ENCODE measurements at regions not wholly inside any gene's neighbourhood (a gene's known extent, or its start where the extent isn't known, plus 50 kb on each side); places are given as distances from the start of the nearest gene placed in this dataset.

- no peaks in the 10 kb centered on the region for H3K36me3 ChIP-seq (replicated peaks; ENCODE audit: insufficient read depth, low read length)
- TF ChIP-seq EZH2 (optimal IDR thresholded peaks at IDR 0.05; ENCODE audit: low read depth, low read length) (no peak), EZH2phosphoT487 (IDR thresholded peaks at IDR 0.05; ENCODE audit: low read length) (no peak), CTCF (IDR thresholded peaks at IDR 0.05; ENCODE audit: low read length) (no peak)
- H3K4me2 ChIP-seq (ENCODE audit: low read depth, low read length), result no peak overlapping the region
- no peaks in the 10 kb centered on the region for H3F3A ChIP-seq (ENCODE audit: insufficient read depth, low read length)
- DNase-seq, result no peak
- H3K9me2 ChIP-seq (replicated peaks; ENCODE audit: insufficient read depth, low read length), result no peaks in the 10 kb centered on the region
- H3K27me3 ChIP-seq (replicated peaks; ENCODE audit: insufficient read depth, low read length), result no peaks in the 10 kb centered on the region
- no peak overlapping the region for H2AFZ ChIP-seq (ENCODE audit: low read length)
- no peaks in the 10 kb centered on the region for H3K9me3 ChIP-seq (replicated peaks; ENCODE audit: insufficient read depth, low read length)
- no peak overlapping the region for H3K9ac ChIP-seq (ENCODE audit: low read length)
- H3K4me3 ChIP-seq (ENCODE audit: low read length), result no peak overlapping the region
- H3K79me2 ChIP-seq (ENCODE audit: low read length), result no peaks in the 10 kb centered on the region
- no peaks in the 10 kb centered on the region for H4K20me1 ChIP-seq (ENCODE audit: insufficient read depth, low read length)
- no peaks in the 10 kb centered on the region for H3K4me1 ChIP-seq (ENCODE audit: low read length)
- H3K27ac ChIP-seq (ENCODE audit: low read length), result no peak overlapping the region
Measured at GRCh38 chrX:122244080-122244479, 940.0 kb upstream of the GRIA3 start.

DNA sequence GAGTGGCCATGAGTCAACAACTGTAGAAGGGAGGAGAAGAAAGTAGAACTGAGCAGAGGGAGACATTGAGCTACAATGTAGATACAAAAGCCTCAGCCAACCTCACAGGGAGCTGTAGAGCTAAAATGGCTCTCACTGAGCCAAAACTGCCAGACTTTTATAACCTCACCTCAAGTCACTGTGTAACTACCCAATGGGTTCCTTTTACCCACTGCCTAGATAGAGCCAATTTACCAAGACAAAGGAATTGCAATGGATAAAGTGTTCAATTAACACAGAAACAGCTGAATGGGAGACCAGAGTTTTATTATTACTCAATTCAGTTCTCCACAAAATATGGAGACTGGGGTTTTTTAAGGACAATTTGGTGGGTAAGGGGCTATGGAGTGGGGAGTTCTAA, 938.9 kb upstream of the GRIA3 start:
- H3K9ac ChIP-seq (ENCODE audit: low read length), result no peak overlapping the region
- DNase-seq, result no peak

DNA sequence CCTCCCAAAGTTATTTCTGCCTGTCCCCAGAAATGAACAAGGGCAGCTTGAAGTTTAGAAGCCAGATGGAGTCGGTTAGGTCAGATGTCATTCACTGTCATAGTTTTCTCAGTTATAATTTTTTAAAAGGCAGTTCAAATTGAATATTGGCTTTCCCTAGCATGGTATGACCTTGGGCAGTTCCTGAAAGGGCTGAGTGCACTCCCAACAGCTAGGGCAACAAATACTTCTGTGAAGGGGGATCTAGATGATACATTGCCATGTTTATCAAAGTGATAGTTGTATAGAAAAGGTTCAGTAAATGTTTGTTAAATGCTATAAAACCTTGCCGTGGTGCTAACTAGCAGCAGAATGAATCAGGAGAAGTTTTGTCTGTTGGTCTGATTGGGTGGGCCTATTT, 938.1 kb upstream of the GRIA3 start:
- no peaks in the 10 kb centered on the region for H3K79me2 ChIP-seq (ENCODE audit: low read length)

More for the DNA sequence above, 938.9 kb upstream of the GRIA3 start:
- no peaks in the 10 kb centered on the region for H3K4me1 ChIP-seq (ENCODE audit: low read length)
- H3K4me3 ChIP-seq (ENCODE audit: low read length), result no peak overlapping the region
- TF ChIP-seq CTCF (IDR thresholded peaks at IDR 0.05; ENCODE audit: low read length), result no peak
- no peak for TF ChIP-seq EZH2 (optimal IDR thresholded peaks at IDR 0.05; ENCODE audit: low read depth, low read length)
- no peak for TF ChIP-seq EZH2phosphoT487 (IDR thresholded peaks at IDR 0.05; ENCODE audit: low read length)
- no peaks in the 10 kb centered on the region for H3K27me3 ChIP-seq (replicated peaks; ENCODE audit: insufficient read depth, low read length)
- H3K9me3 ChIP-seq (replicated peaks; ENCODE audit: insufficient read depth, low read length), result no peaks in the 10 kb centered on the region
- no peak overlapping the region for H2AFZ ChIP-seq (ENCODE audit: low read length)
- H4K20me1 ChIP-seq (ENCODE audit: insufficient read depth, low read length), result no peaks in the 10 kb centered on the region
- no peaks in the 10 kb centered on the region for H3K9me2 ChIP-seq (replicated peaks; ENCODE audit: insufficient read depth, low read length)
- no peaks in the 10 kb centered on the region for H3K36me3 ChIP-seq (replicated peaks; ENCODE audit: insufficient read depth, low read length)
- H3F3A ChIP-seq (ENCODE audit: insufficient read depth, low read length), result no peaks in the 10 kb centered on the region
- no peak overlapping the region for H3K27ac ChIP-seq (ENCODE audit: low read length)
- H3K4me2 ChIP-seq (ENCODE audit: low read depth, low read length), result no peak overlapping the region
- H3K79me2 ChIP-seq (ENCODE audit: low read length), result no peaks in the 10 kb centered on the region

More for the DNA sequence above, 938.1 kb upstream of the GRIA3 start:
- DNase-seq, result no peak
- no peak overlapping the region for H3K4me2 ChIP-seq (ENCODE audit: low read depth, low read length)
- H3K9ac ChIP-seq (ENCODE audit: low read length), result no peak overlapping the region
- H2AFZ ChIP-seq (ENCODE audit: low read length), result no peak overlapping the region
- no peak overlapping the region for H3K4me3 ChIP-seq (ENCODE audit: low read length)
- H3K36me3 ChIP-seq (replicated peaks; ENCODE audit: insufficient read depth, low read length), result no peaks in the 10 kb centered on the region
- no peaks in the 10 kb centered on the region for H3F3A ChIP-seq (ENCODE audit: insufficient read depth, low read length)
- no peak overlapping the region for H3K27ac ChIP-seq (ENCODE audit: low read length)
- no peaks in the 10 kb centered on the region for H3K4me1 ChIP-seq (ENCODE audit: low read length)
- no peaks in the 10 kb centered on the region for H3K27me3 ChIP-seq (replicated peaks; ENCODE audit: insufficient read depth, low read length)
- H4K20me1 ChIP-seq (ENCODE audit: insufficient read depth, low read length), result no peaks in the 10 kb centered on the region
- H3K9me3 ChIP-seq (replicated peaks; ENCODE audit: insufficient read depth, low read length), result no peaks in the 10 kb centered on the region
- H3K9me2 ChIP-seq (replicated peaks; ENCODE audit: insufficient read depth, low read length), result no peaks in the 10 kb centered on the region
- no peak for TF ChIP-seq CTCF (IDR thresholded peaks at IDR 0.05; ENCODE audit: low read length)
- TF ChIP-seq EZH2phosphoT487 (IDR thresholded peaks at IDR 0.05; ENCODE audit: low read length), result no peak
- TF ChIP-seq EZH2 (optimal IDR thresholded peaks at IDR 0.05; ENCODE audit: low read depth, low read length), result no peak
